Liver (tissue), 8 donors: ENCODE measurements at regions not wholly inside any gene's neighbourhood (a gene's known extent, or its start where the extent isn't known, plus 50 kb on each side); places are given as distances from the start of the nearest gene placed in this dataset.

Experiments
- DNase-seq: peaks from one replicate; pipeline ENCODE4 v3.0.0-alpha.2; 2017; ENCODE audit warnings: low spot score
- H3K27ac ChIP-seq, 2 donors: one replicate each; pipeline ENCODE4 v1.7.0; 2013; ENCODE audit warnings: inconsistent platforms in 2 of 2, low read length in 2 of 2, control low read depth in 1 of 2, low read depth in 1 of 2, mild to moderate bottlenecking in 1 of 2
- H3K27me3 ChIP-seq, 4 donors: one replicate each; pipeline versions ENCODE4 v1.6.1 to v1.7.0; 2013; ENCODE audit warnings: low read length in 3 of 4, inconsistent platforms in 1 of 4, mild to moderate bottlenecking in 1 of 4, moderate library complexity in 1 of 4; ENCODE audit not compliant: control insufficient read depth in 4 of 4, insufficient read depth in 4 of 4
- H3K36me3 ChIP-seq, 4 donors: one replicate each; pipeline versions ENCODE4 v1.6.1 to v1.7.0; 2013; ENCODE audit warnings: low read length in 3 of 4, mild to moderate bottlenecking in 3 of 4, low read depth in 1 of 4, moderate library complexity in 1 of 4; ENCODE audit not compliant: control insufficient read depth in 4 of 4, insufficient read depth in 3 of 4
- H3K4me1 ChIP-seq, 4 donors: one replicate each; pipeline versions ENCODE4 v1.6.1 to v1.7.0; 2013; ENCODE audit warnings: low read length in 3 of 4, mild to moderate bottlenecking in 3 of 4, moderate library complexity in 1 of 4; ENCODE audit not compliant: control insufficient read depth in 4 of 4, insufficient read depth in 4 of 4
- H3K4me3 ChIP-seq, 3 donors: one replicate each; pipeline versions ENCODE4 v1.6.1 to v1.7.0; 2013; ENCODE audit warnings: low read length in 3 of 3, control low read depth in 1 of 3, low read depth in 1 of 3, mild to moderate bottlenecking in 1 of 3
- H3K9ac ChIP-seq, 2 donors: one replicate each; pipeline ENCODE4 v1.7.0; 2013; ENCODE audit warnings: low read length in 2 of 2, mild to moderate bottlenecking in 2 of 2, moderate library complexity in 2 of 2, control low read depth in 1 of 2, low read depth in 1 of 2
- H3K9me3 ChIP-seq, 4 donors: one replicate each; pipeline versions ENCODE4 v1.6.1 to v1.7.0; 2013; ENCODE audit warnings: low read length in 3 of 4; ENCODE audit not compliant: control insufficient read depth in 4 of 4
- EGR1 ChIP-seq, 2 donors: IDR thresholded peaks; 2 replicates each; pipeline ENCODE4 v1.6.1; 2016 to 2018; ENCODE audit warnings: antibody characterized with exemption in 2 of 2, low read depth in 2 of 2
- FOXA1 ChIP-seq: IDR thresholded peaks from 2 replicates; pipeline ENCODE4 v1.6.1; 2016; ENCODE audit warnings: antibody characterized with exemption
- FOXA2 ChIP-seq: IDR thresholded peaks from 2 replicates; pipeline ENCODE4 v1.6.1; 2016; ENCODE audit warnings: antibody characterized with exemption
- GABPA ChIP-seq, 2 donors: IDR thresholded peaks in 1 of 2; conservative IDR thresholded peaks in 1 of 2; 2 replicates each; pipeline ENCODE4 v1.6.1; 2016; ENCODE audit warnings: antibody characterized with exemption in 2 of 2, mild to moderate bottlenecking in 1 of 2, moderate library complexity in 1 of 2
- HNF4A ChIP-seq, 2 donors: conservative IDR thresholded peaks; 2 replicates each; pipeline ENCODE4 v1.6.1; 2016; ENCODE audit warnings: antibody characterized with exemption in 2 of 2, mild to moderate bottlenecking in 2 of 2
- HNF4G ChIP-seq: IDR thresholded peaks from 2 replicates; pipeline ENCODE4 v1.6.1; 2016; ENCODE audit warnings: antibody characterized with exemption
- JUND ChIP-seq, 2 donors: IDR thresholded peaks; 2 replicates each; pipeline ENCODE4 v1.6.1; 2016; ENCODE audit warnings: antibody characterized with exemption in 2 of 2
- NR2F2 ChIP-seq: IDR thresholded peaks from 2 replicates; pipeline ENCODE4 v1.6.1; 2016; ENCODE audit warnings: antibody characterized with exemption
- RAD21 ChIP-seq, 2 donors: IDR thresholded peaks; 2 replicates each; pipeline ENCODE4 v1.6.1; 2016; ENCODE audit warnings: antibody characterized with exemption in 2 of 2, mild to moderate bottlenecking in 2 of 2
- RXRA ChIP-seq, 2 donors: IDR thresholded peaks; 2 replicates each; pipeline ENCODE4 v1.6.1; 2017 to 2018; ENCODE audit warnings: antibody characterized with exemption in 2 of 2, mild to moderate bottlenecking in 1 of 2
- SP1 ChIP-seq: IDR thresholded peaks from 2 replicates; pipeline ENCODE4 v1.6.1; 2018; ENCODE audit warnings: antibody characterized with exemption, mild to moderate bottlenecking
- YY1 ChIP-seq: IDR thresholded peaks from 2 replicates; pipeline ENCODE4 v1.6.1; 2016; ENCODE audit warnings: antibody characterized with exemption, mild to moderate bottlenecking
- WGBS: extraction: QIAGEN DNeasy Blood & Tissue Kit; methylation state at CpG from one replicate; pipeline ENCODE4 v1.1.7; 2013; 5-methylcytosine and 5-hydroxymethylcytosine counted together
- TF ChIP-seq, protein P1 (sequence below): IDR thresholded peaks from 2 replicates; pipeline ENCODE4 v1.6.1; 2016; ENCODE audit warnings: antibody characterized with exemption
- TF ChIP-seq, protein P2 (sequence below): IDR thresholded peaks from 2 replicates; pipeline ENCODE4 v1.6.1; 2016; ENCODE audit warnings: antibody characterized with exemption, mild to moderate bottlenecking
- TF ChIP-seq, protein P3 (sequence below): fragments of 150-350 bp; IDR thresholded peaks from 2 replicates; pipeline ENCODE4 v1.5.1; 2017; ENCODE audit warnings: improper control_type of control experiment, low read depth, low read length; ENCODE audit not compliant: missing input control
- TF ChIP-seq, protein P4 (sequence below): IDR thresholded peaks from 2 replicates; pipeline ENCODE4 v1.6.1; 2016; ENCODE audit warnings: antibody characterized with exemption
- TF ChIP-seq, protein P5 (sequence below): IDR thresholded peaks from 2 replicates; pipeline ENCODE4 v1.6.1; 2016; ENCODE audit warnings: antibody characterized with exemption
- donor health status: healthy.
- donor health status: healthy.
- donor health status: healthy.
- donor health status: healthy.
- donor health status: healthy.

DNA sequence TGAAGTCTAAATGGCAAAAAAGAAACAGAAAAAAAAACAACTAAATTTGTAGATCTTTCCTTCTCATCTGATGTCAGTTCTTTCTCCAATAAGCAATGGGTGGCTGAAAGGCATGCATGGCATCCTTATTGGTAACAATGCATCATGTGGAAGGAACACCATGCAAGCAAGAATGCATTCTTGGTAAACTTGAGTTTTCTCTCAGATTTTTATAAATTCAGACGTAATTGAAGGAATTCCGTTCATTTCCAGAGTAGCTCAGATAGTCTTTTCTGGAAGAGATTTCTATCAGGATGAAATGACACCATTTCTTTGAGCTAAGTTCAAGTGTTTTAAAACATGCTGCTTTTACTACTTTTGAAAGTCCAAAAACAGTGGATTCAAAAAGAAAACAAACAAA is 373.0 kb downstream of the COG6 start:
- no peak overlapping the region for H3K4me3 ChIP-seq
- H3K9me3 ChIP-seq = no peaks in the 10 kb centered on the region
- TF ChIP-seq HNF4G (no peak), GABPA (IDR thresholded peaks at IDR 0.05 in 1 of 2, conservative IDR thresholded peaks at IDR 0.05 in 1 of 2) (no peak), YY1 (no peak), RXRA (IDR thresholded peaks at IDR 0.05) (no peak), NR2F2 (no peak), FOXA1 (no peak), EGR1 (IDR thresholded peaks at IDR 0.05; ENCODE audit: low read depth in 2 of 2) (no peak), HNF4A (conservative IDR thresholded peaks at IDR 0.05) (no peak), RAD21 (IDR thresholded peaks at IDR 0.05) (no peak), SP1 (no peak), JUND (IDR thresholded peaks at IDR 0.05) (no peak), FOXA2 (no peak)
- TF ChIP-seq, protein P1, sequence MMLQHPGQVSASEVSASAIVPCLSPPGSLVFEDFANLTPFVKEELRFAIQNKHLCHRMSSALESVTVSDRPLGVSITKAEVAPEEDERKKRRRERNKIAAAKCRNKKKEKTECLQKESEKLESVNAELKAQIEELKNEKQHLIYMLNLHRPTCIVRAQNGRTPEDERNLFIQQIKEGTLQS = no peak
- TF ChIP-seq, protein P2, sequence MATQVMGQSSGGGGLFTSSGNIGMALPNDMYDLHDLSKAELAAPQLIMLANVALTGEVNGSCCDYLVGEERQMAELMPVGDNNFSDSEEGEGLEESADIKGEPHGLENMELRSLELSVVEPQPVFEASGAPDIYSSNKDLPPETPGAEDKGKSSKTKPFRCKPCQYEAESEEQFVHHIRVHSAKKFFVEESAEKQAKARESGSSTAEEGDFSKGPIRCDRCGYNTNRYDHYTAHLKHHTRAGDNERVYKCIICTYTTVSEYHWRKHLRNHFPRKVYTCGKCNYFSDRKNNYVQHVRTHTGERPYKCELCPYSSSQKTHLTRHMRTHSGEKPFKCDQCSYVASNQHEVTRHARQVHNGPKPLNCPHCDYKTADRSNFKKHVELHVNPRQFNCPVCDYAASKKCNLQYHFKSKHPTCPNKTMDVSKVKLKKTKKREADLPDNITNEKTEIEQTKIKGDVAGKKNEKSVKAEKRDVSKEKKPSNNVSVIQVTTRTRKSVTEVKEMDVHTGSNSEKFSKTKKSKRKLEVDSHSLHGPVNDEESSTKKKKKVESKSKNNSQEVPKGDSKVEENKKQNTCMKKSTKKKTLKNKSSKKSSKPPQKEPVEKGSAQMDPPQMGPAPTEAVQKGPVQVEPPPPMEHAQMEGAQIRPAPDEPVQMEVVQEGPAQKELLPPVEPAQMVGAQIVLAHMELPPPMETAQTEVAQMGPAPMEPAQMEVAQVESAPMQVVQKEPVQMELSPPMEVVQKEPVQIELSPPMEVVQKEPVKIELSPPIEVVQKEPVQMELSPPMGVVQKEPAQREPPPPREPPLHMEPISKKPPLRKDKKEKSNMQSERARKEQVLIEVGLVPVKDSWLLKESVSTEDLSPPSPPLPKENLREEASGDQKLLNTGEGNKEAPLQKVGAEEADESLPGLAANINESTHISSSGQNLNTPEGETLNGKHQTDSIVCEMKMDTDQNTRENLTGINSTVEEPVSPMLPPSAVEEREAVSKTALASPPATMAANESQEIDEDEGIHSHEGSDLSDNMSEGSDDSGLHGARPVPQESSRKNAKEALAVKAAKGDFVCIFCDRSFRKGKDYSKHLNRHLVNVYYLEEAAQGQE = no peak
- TF ChIP-seq, protein P3, sequence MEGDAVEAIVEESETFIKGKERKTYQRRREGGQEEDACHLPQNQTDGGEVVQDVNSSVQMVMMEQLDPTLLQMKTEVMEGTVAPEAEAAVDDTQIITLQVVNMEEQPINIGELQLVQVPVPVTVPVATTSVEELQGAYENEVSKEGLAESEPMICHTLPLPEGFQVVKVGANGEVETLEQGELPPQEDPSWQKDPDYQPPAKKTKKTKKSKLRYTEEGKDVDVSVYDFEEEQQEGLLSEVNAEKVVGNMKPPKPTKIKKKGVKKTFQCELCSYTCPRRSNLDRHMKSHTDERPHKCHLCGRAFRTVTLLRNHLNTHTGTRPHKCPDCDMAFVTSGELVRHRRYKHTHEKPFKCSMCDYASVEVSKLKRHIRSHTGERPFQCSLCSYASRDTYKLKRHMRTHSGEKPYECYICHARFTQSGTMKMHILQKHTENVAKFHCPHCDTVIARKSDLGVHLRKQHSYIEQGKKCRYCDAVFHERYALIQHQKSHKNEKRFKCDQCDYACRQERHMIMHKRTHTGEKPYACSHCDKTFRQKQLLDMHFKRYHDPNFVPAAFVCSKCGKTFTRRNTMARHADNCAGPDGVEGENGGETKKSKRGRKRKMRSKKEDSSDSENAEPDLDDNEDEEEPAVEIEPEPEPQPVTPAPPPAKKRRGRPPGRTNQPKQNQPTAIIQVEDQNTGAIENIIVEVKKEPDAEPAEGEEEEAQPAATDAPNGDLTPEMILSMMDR = no peak
- TF ChIP-seq, protein P4, sequence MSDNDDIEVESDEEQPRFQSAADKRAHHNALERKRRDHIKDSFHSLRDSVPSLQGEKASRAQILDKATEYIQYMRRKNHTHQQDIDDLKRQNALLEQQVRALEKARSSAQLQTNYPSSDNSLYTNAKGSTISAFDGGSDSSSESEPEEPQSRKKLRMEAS = no peak
- TF ChIP-seq, protein P5, sequence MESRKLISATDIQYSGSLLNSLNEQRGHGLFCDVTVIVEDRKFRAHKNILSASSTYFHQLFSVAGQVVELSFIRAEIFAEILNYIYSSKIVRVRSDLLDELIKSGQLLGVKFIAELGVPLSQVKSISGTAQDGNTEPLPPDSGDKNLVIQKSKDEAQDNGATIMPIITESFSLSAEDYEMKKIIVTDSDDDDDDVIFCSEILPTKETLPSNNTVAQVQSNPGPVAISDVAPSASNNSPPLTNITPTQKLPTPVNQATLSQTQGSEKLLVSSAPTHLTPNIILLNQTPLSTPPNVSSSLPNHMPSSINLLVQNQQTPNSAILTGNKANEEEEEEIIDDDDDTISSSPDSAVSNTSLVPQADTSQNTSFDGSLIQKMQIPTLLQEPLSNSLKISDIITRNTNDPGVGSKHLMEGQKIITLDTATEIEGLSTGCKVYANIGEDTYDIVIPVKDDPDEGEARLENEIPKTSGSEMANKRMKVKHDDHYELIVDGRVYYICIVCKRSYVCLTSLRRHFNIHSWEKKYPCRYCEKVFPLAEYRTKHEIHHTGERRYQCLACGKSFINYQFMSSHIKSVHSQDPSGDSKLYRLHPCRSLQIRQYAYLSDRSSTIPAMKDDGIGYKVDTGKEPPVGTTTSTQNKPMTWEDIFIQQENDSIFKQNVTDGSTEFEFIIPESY = no peak
- no peak for DNase-seq
- no peaks in the 10 kb centered on the region for H3K4me1 ChIP-seq
- H3K27me3 ChIP-seq = no peaks in the 10 kb centered on the region
- no peak overlapping the region for H3K27ac ChIP-seq
- no peaks in the 10 kb centered on the region for H3K36me3 ChIP-seq
- H3K9ac ChIP-seq = no peak overlapping the region
- WGBS = 87% methylated on average over 2 of the region's 2 CpGs

DNA sequence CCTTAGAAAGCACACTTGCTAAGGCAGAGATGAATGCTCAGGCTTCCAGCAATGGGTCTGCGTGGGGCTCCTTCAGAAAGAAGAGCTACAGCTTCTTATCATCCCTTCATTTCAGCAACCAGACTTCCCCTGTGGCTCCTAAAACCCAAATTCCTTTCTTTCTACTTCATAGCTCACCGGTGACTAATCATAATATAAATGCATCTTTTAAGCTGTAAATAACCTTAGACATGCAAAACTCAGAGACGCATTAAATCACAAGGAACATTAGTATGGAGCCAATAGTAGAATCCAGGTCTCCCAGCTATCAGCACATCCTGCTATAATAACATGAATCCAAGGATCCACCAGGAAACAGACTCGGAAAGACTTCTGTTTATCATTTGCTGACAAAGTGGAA is 375.6 kb downstream of the COG6 start:
- no peak for DNase-seq
- Histone ChIP-seq H3K27me3 (no peaks in the 10 kb centered on the region), H3K9me3 (no peaks in the 10 kb centered on the region), H3K4me3 (no peak overlapping the region), H3K36me3 (no peaks in the 10 kb centered on the region), H3K9ac (no peak overlapping the region), H3K27ac (no peak overlapping the region), H3K4me1 (no peaks in the 10 kb centered on the region)
- WGBS = 68% methylated on average over 4 of the region's 4 CpGs
- TF ChIP-seq, protein P1 = no peak
- TF ChIP-seq, protein P5 = no peak
- peak in 1 of 2 donors; percentile 16 for TF ChIP-seq RAD21 (IDR thresholded peaks at IDR 0.05)
